ENCODE measurements at regions not wholly inside any gene's neighbourhood (a gene's known extent, or its start where the extent isn't known, plus 50 kb on each side); places are given as distances from the start of the nearest gene placed in this dataset.

DNA sequence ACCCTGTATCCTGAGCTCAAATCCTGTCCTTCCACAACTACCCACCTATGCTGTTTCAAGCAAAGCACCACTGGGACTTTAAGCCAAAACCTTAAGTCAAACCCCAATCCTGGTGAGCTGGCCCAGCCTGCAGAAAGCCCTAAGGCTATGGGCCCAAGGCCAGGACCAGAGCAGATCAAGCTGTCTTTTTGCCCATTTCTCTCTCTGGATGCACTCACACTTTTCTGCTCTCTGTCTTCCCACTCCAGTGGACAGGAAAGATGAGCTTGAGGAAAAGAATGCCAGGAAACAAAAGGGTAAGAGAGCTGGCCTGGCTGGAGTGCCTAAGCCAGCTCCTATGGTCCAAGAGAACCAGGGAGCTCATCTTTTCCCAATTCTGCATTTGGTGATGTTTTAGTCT lies 284.3 kb upstream of the ISX start:
- TF ChIP-seq, protein P1, sequence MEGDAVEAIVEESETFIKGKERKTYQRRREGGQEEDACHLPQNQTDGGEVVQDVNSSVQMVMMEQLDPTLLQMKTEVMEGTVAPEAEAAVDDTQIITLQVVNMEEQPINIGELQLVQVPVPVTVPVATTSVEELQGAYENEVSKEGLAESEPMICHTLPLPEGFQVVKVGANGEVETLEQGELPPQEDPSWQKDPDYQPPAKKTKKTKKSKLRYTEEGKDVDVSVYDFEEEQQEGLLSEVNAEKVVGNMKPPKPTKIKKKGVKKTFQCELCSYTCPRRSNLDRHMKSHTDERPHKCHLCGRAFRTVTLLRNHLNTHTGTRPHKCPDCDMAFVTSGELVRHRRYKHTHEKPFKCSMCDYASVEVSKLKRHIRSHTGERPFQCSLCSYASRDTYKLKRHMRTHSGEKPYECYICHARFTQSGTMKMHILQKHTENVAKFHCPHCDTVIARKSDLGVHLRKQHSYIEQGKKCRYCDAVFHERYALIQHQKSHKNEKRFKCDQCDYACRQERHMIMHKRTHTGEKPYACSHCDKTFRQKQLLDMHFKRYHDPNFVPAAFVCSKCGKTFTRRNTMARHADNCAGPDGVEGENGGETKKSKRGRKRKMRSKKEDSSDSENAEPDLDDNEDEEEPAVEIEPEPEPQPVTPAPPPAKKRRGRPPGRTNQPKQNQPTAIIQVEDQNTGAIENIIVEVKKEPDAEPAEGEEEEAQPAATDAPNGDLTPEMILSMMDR (IDR thresholded peaks at IDR 0.05; ENCODE audit: low read length, missing control alignments), result no peak
- no peak for DNase-seq (ENCODE audit: low read depth)
- H3K4me3 ChIP-seq (replicated peaks; ENCODE audit: low read depth, low read length), result no peak overlapping the region

DNA sequence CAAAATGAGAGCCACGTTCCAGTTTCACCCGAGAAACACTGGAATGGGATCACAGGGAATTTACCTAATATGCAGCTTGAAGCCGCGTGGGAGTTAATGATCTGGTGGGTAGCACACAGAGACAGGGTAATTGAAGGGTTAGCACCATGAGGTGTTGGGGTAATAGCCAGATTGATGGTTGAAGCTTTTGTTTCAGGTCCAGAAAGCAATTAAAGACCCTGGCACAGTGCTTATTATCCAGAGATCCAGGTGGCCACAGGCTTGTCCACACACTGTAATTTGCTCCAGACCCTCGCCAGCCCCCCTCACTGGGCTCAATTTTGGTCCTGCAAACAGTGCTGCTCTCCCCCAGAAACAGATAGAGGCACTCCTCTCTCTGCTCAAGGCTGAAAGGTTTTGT lies 282.5 kb upstream of the ISX start:
- TF ChIP-seq, protein P1 (IDR thresholded peaks at IDR 0.05; ENCODE audit: low read length, missing control alignments), result no peak
- DNase-seq (ENCODE audit: low read depth), result no peak
- no peak overlapping the region for H3K4me3 ChIP-seq (replicated peaks; ENCODE audit: low read depth, low read length)

DNA sequence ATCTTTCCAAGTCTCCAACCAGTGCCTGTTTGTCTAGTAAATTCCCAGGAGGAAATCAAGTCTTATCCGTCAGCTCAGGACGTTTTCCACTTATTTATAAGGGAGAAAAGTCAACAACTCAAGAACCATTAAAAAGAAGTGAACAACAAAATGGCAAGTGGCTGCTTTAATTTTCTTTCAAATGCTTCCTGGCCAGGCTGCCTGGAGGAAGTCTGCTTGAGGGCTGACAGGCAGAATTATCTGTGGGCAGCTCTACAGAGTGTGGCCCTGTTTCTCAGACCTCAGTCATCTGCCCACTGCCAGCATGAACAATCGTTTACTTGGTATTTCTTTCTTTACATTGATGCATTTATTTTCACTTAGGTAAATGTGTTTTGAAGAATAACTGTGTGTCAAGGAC lies 281.9 kb upstream of the ISX start:
- no peak for DNase-seq (ENCODE audit: low read depth)

DNA sequence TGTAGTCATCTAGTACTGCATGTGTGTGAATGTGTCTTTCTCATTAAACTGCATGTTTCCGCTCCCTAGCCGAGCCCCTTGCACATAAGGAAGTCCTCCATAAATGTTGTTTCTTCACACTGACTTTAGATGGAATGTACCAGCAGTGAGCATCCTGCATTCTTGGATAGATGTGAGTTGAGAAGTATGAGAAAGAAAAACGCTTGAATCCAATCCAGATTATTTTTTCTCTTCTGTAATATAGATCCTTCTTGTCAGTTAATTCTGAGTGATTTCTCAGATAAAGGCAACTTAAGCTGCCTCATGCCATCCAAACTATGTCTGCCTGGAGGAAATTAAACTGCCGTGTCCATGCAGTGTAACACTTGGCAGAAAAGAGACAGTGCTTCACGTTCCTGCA lies 268.1 kb upstream of the ISX start:
- TF ChIP-seq, protein P1 (IDR thresholded peaks at IDR 0.05; ENCODE audit: low read length, missing control alignments), result no peak
- no peak for DNase-seq (ENCODE audit: low read depth)
- H3K4me3 ChIP-seq (replicated peaks; ENCODE audit: low read depth, low read length), result no peak overlapping the region

More for the DNA sequence above, 281.9 kb upstream of the ISX start:
- TF ChIP-seq, protein P1 (IDR thresholded peaks at IDR 0.05; ENCODE audit: low read length, missing control alignments), result no peak
- H3K4me3 ChIP-seq (replicated peaks; ENCODE audit: low read depth, low read length), result no peak overlapping the region

DNA sequence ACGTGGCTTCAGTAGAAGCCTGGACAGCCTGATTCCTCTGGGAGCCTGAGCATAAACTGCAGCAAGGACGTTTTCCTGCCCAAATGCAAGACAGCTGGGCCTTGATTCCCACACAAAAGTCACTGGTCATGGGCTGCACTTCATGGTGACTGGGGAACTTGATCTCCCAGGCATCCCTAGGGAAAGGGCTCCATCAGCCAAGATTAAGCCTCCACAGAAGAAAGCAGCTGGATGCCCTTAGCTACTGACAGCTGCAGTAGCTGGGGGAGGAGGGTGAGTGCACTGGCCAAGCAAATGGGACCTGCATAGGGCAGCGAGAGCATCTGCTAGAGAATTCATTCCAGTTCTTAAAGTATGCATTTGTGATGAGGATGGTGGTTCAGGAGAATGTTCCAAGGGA lies 267.4 kb upstream of the ISX start:
- no peak for DNase-seq (ENCODE audit: low read depth)
- TF ChIP-seq, protein P1 (IDR thresholded peaks at IDR 0.05; ENCODE audit: low read length, missing control alignments), result no peak
- no peak overlapping the region for H3K4me3 ChIP-seq (replicated peaks; ENCODE audit: low read depth, low read length)

DNA sequence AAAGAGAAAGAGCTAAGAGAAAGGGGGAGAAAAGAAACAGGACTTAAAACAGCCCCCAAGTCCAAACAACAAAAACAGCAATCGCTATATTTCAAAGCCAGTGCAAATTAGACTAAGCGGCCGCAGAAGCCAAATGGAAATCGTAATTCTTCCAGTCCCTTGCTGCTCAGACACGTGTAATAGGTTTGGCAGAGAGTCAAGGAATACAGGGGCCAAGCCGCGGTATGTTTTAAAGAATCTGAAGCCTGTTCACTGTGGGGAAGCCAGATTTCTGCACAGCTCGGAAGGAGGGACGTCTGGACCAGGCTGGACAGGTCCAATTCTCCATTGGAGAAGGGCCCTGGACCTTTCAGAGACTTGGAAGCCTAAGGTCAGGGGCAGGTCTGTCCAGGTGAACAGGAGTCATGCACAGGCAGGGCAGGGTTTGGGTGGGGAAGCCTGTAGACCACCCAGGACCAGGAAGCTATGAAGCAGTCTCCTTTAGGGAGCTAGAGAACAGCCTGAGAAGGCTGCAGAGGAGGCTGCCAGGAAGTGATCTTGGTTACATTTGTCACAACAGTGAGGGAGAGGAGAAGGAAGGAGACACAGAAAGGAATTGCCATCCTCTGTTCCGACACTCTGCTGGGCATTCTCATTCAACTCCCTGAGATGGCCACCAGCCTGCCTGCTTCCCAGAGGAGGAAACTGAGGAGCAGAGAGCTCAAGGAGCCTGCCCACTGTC lies 265.5 kb upstream of the ISX start:
- H3K4me3 ChIP-seq (replicated peaks; ENCODE audit: low read depth, low read length), result no peak overlapping the region
- no peak for DNase-seq (ENCODE audit: low read depth)
- TF ChIP-seq, protein P1 (IDR thresholded peaks at IDR 0.05; ENCODE audit: low read length, missing control alignments), result no peak

DNA sequence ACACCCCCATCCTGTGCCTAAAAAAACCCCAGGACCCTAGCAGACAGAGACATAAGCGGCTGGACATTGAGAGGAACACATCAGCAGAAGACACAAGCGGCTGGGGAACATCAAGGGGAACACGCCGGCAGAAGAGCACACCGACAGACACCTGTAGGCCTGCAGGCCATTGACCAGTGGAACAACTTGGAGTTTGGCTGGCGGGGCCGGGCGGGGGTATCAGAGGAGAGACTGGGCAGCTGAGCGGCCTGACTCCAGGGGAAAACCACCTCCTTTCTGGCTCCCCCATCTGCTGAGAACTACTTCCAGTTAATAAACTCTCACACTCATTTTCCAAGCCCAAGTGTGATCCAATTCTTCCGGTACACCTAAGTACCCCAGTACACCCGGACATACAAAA lies 264.7 kb upstream of the ISX start:
- TF ChIP-seq, protein P1 (IDR thresholded peaks at IDR 0.05; ENCODE audit: low read length, missing control alignments), result no peak
- DNase-seq (ENCODE audit: low read depth), result no peak
- no peak overlapping the region for H3K4me3 ChIP-seq (replicated peaks; ENCODE audit: low read depth, low read length)
